ENCODE measurements at regions not wholly inside any gene's neighbourhood (a gene's known extent, or its start where the extent isn't known, plus 50 kb on each side); places are given as distances from the start of the nearest gene placed in this dataset.
"Not testable (repeated sequence)": the region's sequence is repeated elsewhere in the genome, so short reads cannot be mapped to it uniquely, and the experiment has no call there.

- H3K4me3 ChIP-seq (ENCODE audit: low read depth in 1 of 5, low read length in 5 of 5); H3K4me1 ChIP-seq (ENCODE audit: control insufficient read depth in 5 of 5, insufficient read depth in 5 of 5, low read length in 5 of 5); H3K27me3 ChIP-seq (ENCODE audit: control insufficient read depth in 5 of 5, insufficient read depth in 4 of 5, low read length in 5 of 5); H3K9me3 ChIP-seq (ENCODE audit: control insufficient read depth in 5 of 5, low read length in 5 of 5); H3K27ac ChIP-seq (ENCODE audit: low read depth, low read length); H3K36me3 ChIP-seq (ENCODE audit: control insufficient read depth in 5 of 5, insufficient read depth in 5 of 5, low read length in 5 of 5); H3K9ac ChIP-seq (ENCODE audit: low read length in 5 of 5): not testable (repeated sequence)
Measured at GRCh38 chr13:104493502-104493901, 1427.3 kb upstream of the SLC10A2 start.

GRCh38 chr13:104491916-104492315, 1425.7 kb upstream of the SLC10A2 start:
- H3K9me3 ChIP-seq (ENCODE audit: control insufficient read depth in 5 of 5, low read length in 5 of 5) = peaks cover 0 to 6% (median 0%) of the 10 kb centered on the region in 5 donors
- H3K9ac ChIP-seq (ENCODE audit: low read length in 5 of 5) = no peak overlapping the region
- H3K27me3 ChIP-seq (ENCODE audit: control insufficient read depth in 5 of 5, insufficient read depth in 4 of 5, low read length in 5 of 5) = no peaks in the 10 kb centered on the region
- no peak overlapping the region for H3K4me3 ChIP-seq (ENCODE audit: low read depth in 1 of 5, low read length in 5 of 5)
- H3K36me3 ChIP-seq (ENCODE audit: control insufficient read depth in 5 of 5, insufficient read depth in 5 of 5, low read length in 5 of 5) = no peaks in the 10 kb centered on the region
- H3K4me1 ChIP-seq (ENCODE audit: control insufficient read depth in 5 of 5, insufficient read depth in 5 of 5, low read length in 5 of 5) = no peaks in the 10 kb centered on the region
- no peak overlapping the region for H3K27ac ChIP-seq (ENCODE audit: low read depth, low read length)

GRCh38 chr13:104487006-104487405, 1420.8 kb upstream of the SLC10A2 start:
- no peaks in the 10 kb centered on the region for H3K9me3 ChIP-seq (ENCODE audit: control insufficient read depth in 5 of 5, low read length in 5 of 5)
- no peak overlapping the region for H3K9ac ChIP-seq (ENCODE audit: low read length in 5 of 5)
- no peaks in the 10 kb centered on the region for H3K4me1 ChIP-seq (ENCODE audit: control insufficient read depth in 5 of 5, insufficient read depth in 5 of 5, low read length in 5 of 5)
- no peaks in the 10 kb centered on the region for H3K27me3 ChIP-seq (ENCODE audit: control insufficient read depth in 5 of 5, insufficient read depth in 4 of 5, low read length in 5 of 5)
- no peak overlapping the region for H3K27ac ChIP-seq (ENCODE audit: low read depth, low read length)
- no peak overlapping the region for H3K4me3 ChIP-seq (ENCODE audit: low read depth in 1 of 5, low read length in 5 of 5)
- no peaks in the 10 kb centered on the region for H3K36me3 ChIP-seq (ENCODE audit: control insufficient read depth in 5 of 5, insufficient read depth in 5 of 5, low read length in 5 of 5)

- Histone ChIP-seq H3K9me3 (ENCODE audit: control insufficient read depth in 5 of 5, low read length in 5 of 5) (no peaks in the 10 kb centered on the region), H3K4me1 (ENCODE audit: control insufficient read depth in 5 of 5, insufficient read depth in 5 of 5, low read length in 5 of 5) (no peaks in the 10 kb centered on the region), H3K27me3 (ENCODE audit: control insufficient read depth in 5 of 5, insufficient read depth in 4 of 5, low read length in 5 of 5) (no peaks in the 10 kb centered on the region), H3K4me3 (ENCODE audit: low read depth in 1 of 5, low read length in 5 of 5) (no peak overlapping the region), H3K36me3 (ENCODE audit: control insufficient read depth in 5 of 5, insufficient read depth in 5 of 5, low read length in 5 of 5) (no peaks in the 10 kb centered on the region), H3K9ac (ENCODE audit: low read length in 5 of 5) (no peak overlapping the region), H3K27ac (ENCODE audit: low read depth, low read length) (no peak overlapping the region)
Measured at GRCh38 chr13:104485571-104485970, 1419.4 kb upstream of the SLC10A2 start.

GRCh38 chr13:104483631-104484030, 1417.4 kb upstream of the SLC10A2 start:
- H3K27me3 ChIP-seq (ENCODE audit: control insufficient read depth in 5 of 5, insufficient read depth in 4 of 5, low read length in 5 of 5) = no peaks in the 10 kb centered on the region
- no peak overlapping the region for H3K9ac ChIP-seq (ENCODE audit: low read length in 5 of 5)
- no peak overlapping the region for H3K4me3 ChIP-seq (ENCODE audit: low read depth in 1 of 5, low read length in 5 of 5)
- H3K27ac ChIP-seq (ENCODE audit: low read depth, low read length) = no peak overlapping the region
- no peaks in the 10 kb centered on the region for H3K36me3 ChIP-seq (ENCODE audit: control insufficient read depth in 5 of 5, insufficient read depth in 5 of 5, low read length in 5 of 5)
- H3K4me1 ChIP-seq (ENCODE audit: control insufficient read depth in 5 of 5, insufficient read depth in 5 of 5, low read length in 5 of 5) = no peaks in the 10 kb centered on the region
- H3K9me3 ChIP-seq (ENCODE audit: control insufficient read depth in 5 of 5, low read length in 5 of 5) = peaks cover 0 to 5% (median 3%) of the 10 kb centered on the region in 5 donors

- Histone ChIP-seq H3K4me3 (ENCODE audit: low read depth in 1 of 5, low read length in 5 of 5) (no peak overlapping the region), H3K36me3 (ENCODE audit: control insufficient read depth in 5 of 5, insufficient read depth in 5 of 5, low read length in 5 of 5) (no peaks in the 10 kb centered on the region), H3K9ac (ENCODE audit: low read length in 5 of 5) (no peak overlapping the region)
Measured at GRCh38 chr13:104477261-104477660, 1411.0 kb upstream of the SLC10A2 start.

GRCh38 chr13:104473936-104474335, 1407.7 kb upstream of the SLC10A2 start:
- Histone ChIP-seq H3K27me3 (ENCODE audit: control insufficient read depth in 5 of 5, insufficient read depth in 4 of 5, low read length in 5 of 5) (no peaks in the 10 kb centered on the region), H3K27ac (ENCODE audit: low read depth, low read length) (no peak overlapping the region), H3K4me1 (ENCODE audit: control insufficient read depth in 5 of 5, insufficient read depth in 5 of 5, low read length in 5 of 5) (no peaks in the 10 kb centered on the region)

More at GRCh38 chr13:104477261-104477660, 1411.0 kb upstream of the SLC10A2 start:
- Histone ChIP-seq H3K4me1 (ENCODE audit: control insufficient read depth in 5 of 5, insufficient read depth in 5 of 5, low read length in 5 of 5) (no peaks in the 10 kb centered on the region), H3K9me3 (ENCODE audit: control insufficient read depth in 5 of 5, low read length in 5 of 5) (peaks cover 0 to 5% (median 3%) of the 10 kb centered on the region in 5 donors), H3K27ac (ENCODE audit: low read depth, low read length) (no peak overlapping the region), H3K27me3 (ENCODE audit: control insufficient read depth in 5 of 5, insufficient read depth in 4 of 5, low read length in 5 of 5) (no peaks in the 10 kb centered on the region)

GRCh38 chr13:104466016-104466415, 1399.8 kb upstream of the SLC10A2 start:
- Histone ChIP-seq H3K9me3 (ENCODE audit: control insufficient read depth in 5 of 5, low read length in 5 of 5) (no peaks in the 10 kb centered on the region), H3K27ac (ENCODE audit: low read depth, low read length) (no peak overlapping the region), H3K4me3 (ENCODE audit: low read depth in 1 of 5, low read length in 5 of 5) (no peak overlapping the region), H3K27me3 (ENCODE audit: control insufficient read depth in 5 of 5, insufficient read depth in 4 of 5, low read length in 5 of 5) (no peaks in the 10 kb centered on the region), H3K4me1 (ENCODE audit: control insufficient read depth in 5 of 5, insufficient read depth in 5 of 5, low read length in 5 of 5) (no peaks in the 10 kb centered on the region), H3K36me3 (ENCODE audit: control insufficient read depth in 5 of 5, insufficient read depth in 5 of 5, low read length in 5 of 5) (no peaks in the 10 kb centered on the region), H3K9ac (ENCODE audit: low read length in 5 of 5) (no peak overlapping the region)

More at GRCh38 chr13:104473936-104474335, 1407.7 kb upstream of the SLC10A2 start:
- Histone ChIP-seq H3K36me3 (ENCODE audit: control insufficient read depth in 5 of 5, insufficient read depth in 5 of 5, low read length in 5 of 5) (no peaks in the 10 kb centered on the region), H3K9ac (ENCODE audit: low read length in 5 of 5) (no peak overlapping the region), H3K4me3 (ENCODE audit: low read depth in 1 of 5, low read length in 5 of 5) (no peak overlapping the region), H3K9me3 (ENCODE audit: control insufficient read depth in 5 of 5, low read length in 5 of 5) (no peaks in the 10 kb centered on the region)

GRCh38 chr13:104461049-104461448, 1394.8 kb upstream of the SLC10A2 start:
- Histone ChIP-seq H3K9ac (ENCODE audit: low read length in 5 of 5) (no peak overlapping the region), H3K4me1 (ENCODE audit: control insufficient read depth in 5 of 5, insufficient read depth in 5 of 5, low read length in 5 of 5) (no peaks in the 10 kb centered on the region), H3K36me3 (ENCODE audit: control insufficient read depth in 5 of 5, insufficient read depth in 5 of 5, low read length in 5 of 5) (no peaks in the 10 kb centered on the region), H3K4me3 (ENCODE audit: low read depth in 1 of 5, low read length in 5 of 5) (no peak overlapping the region), H3K27ac (ENCODE audit: low read depth, low read length) (no peak overlapping the region), H3K9me3 (ENCODE audit: control insufficient read depth in 5 of 5, low read length in 5 of 5) (no peaks in the 10 kb centered on the region), H3K27me3 (ENCODE audit: control insufficient read depth in 5 of 5, insufficient read depth in 4 of 5, low read length in 5 of 5) (no peaks in the 10 kb centered on the region)

GRCh38 chr13:104460554-104460953, 1394.3 kb upstream of the SLC10A2 start:
- Histone ChIP-seq H3K9me3 (ENCODE audit: control insufficient read depth in 5 of 5, low read length in 5 of 5) (no peaks in the 10 kb centered on the region), H3K36me3 (ENCODE audit: control insufficient read depth in 5 of 5, insufficient read depth in 5 of 5, low read length in 5 of 5) (no peaks in the 10 kb centered on the region), H3K4me3 (ENCODE audit: low read depth in 1 of 5, low read length in 5 of 5) (no peak overlapping the region), H3K27ac (ENCODE audit: low read depth, low read length) (no peak overlapping the region), H3K4me1 (ENCODE audit: control insufficient read depth in 5 of 5, insufficient read depth in 5 of 5, low read length in 5 of 5) (no peaks in the 10 kb centered on the region), H3K27me3 (ENCODE audit: control insufficient read depth in 5 of 5, insufficient read depth in 4 of 5, low read length in 5 of 5) (no peaks in the 10 kb centered on the region), H3K9ac (ENCODE audit: low read length in 5 of 5) (no peak overlapping the region)

GRCh38 chr13:104450006-104450405, 1383.8 kb upstream of the SLC10A2 start:
- Histone ChIP-seq H3K36me3 (ENCODE audit: control insufficient read depth in 5 of 5, insufficient read depth in 5 of 5, low read length in 5 of 5) (no peaks in the 10 kb centered on the region), H3K9ac (ENCODE audit: low read length in 5 of 5) (no peak overlapping the region), H3K9me3 (ENCODE audit: control insufficient read depth in 5 of 5, low read length in 5 of 5) (peaks cover 0 to 3% (median 0%) of the 10 kb centered on the region in 5 donors), H3K27me3 (ENCODE audit: control insufficient read depth in 5 of 5, insufficient read depth in 4 of 5, low read length in 5 of 5) (no peaks in the 10 kb centered on the region), H3K4me1 (ENCODE audit: control insufficient read depth in 5 of 5, insufficient read depth in 5 of 5, low read length in 5 of 5) (no peaks in the 10 kb centered on the region), H3K27ac (ENCODE audit: low read depth, low read length) (no peak overlapping the region), H3K4me3 (ENCODE audit: low read depth in 1 of 5, low read length in 5 of 5) (no peak overlapping the region)

Measured in subcutaneous abdominal adipose tissue (tissue), 5 donors.